ENCODE measurements at regions not wholly inside any gene's neighbourhood (a gene's known extent, or its start where the extent isn't known, plus 50 kb on each side); places are given as distances from the start of the nearest gene placed in this dataset.

DNA sequence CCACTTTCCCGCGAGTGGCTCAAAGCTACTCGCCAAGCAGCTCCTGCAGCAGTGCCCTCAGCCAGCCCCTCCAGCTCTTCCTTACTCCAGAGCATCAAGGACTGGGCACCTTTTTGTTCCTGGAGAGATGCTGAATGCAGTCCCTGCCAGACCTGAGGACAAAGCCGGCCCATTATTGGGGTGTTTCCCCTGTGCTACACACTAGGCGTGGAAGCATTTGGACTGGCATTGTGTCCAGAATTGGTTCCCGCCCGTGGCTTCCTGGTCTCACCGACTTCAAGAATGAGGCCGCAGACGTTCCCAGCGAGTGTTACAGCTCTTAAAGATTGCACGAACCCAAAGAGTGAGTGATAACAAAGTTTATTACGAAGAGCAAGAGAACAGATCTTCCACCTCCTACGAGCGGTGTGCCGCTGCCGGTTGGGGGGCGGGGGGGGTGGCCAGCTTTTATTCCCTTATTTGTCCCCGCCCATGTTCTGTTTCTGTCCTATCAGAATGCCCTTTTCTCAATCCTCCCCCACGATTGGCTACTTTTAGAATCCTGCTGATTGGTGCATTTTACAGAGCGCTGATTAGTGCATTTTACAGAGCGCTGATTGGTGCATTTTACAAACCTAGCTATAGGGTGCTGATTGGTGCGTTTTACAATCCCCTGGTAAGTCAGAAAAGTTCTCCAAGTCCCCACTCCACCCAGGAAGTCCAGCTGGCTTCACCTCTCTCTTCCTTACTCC lies 62.4 kb downstream of the NSMCE3 start:
- H3K4me2 ChIP-seq, result no peak overlapping the region
- H2AFZ ChIP-seq (ENCODE audit: low read depth), result no peak overlapping the region
- no peaks in the 10 kb centered on the region for H3K9me2 ChIP-seq
- H3K36me3 ChIP-seq (replicated peaks in 1 of 2; ENCODE audit: control insufficient read depth in 1 of 2, insufficient read depth in 2 of 2, low read length in 1 of 2), result no peaks in the 10 kb centered on the region
- 65% methylated on average over 22 of the region's 23 CpGs for WGBS (ENCODE audit: low lambda C conversion rate)
- no peaks in the 10 kb centered on the region for H3F3A ChIP-seq (replicated peaks; ENCODE audit: insufficient read depth)
- no peaks in the 10 kb centered on the region for H3K27me3 ChIP-seq (ENCODE audit: insufficient read depth)
- H4K20me1 ChIP-seq (ENCODE audit: insufficient read depth), result no peaks in the 10 kb centered on the region
- H3K4me1 ChIP-seq (ENCODE audit: control insufficient read depth in 1 of 2, insufficient read depth in 2 of 2, low read depth in 1 of 2, low read length in 1 of 2), result no peaks in the 10 kb centered on the region; a peak in 1 of 4 replicates
- H3K27ac ChIP-seq (ENCODE audit: low read depth in 2 of 2, low read length in 1 of 2), result no peak overlapping the region
- POLR2A ChIA-PET, result no interaction called here
- H3K9me3 ChIP-seq, result no peaks in the 10 kb centered on the region
- TF ChIP-seq, protein P1, sequence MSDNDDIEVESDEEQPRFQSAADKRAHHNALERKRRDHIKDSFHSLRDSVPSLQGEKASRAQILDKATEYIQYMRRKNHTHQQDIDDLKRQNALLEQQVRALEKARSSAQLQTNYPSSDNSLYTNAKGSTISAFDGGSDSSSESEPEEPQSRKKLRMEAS (IDR thresholded peaks at IDR 0.05; ENCODE audit: low read depth), result no peak
- TF ChIP-seq TCF12 (IDR thresholded peaks at IDR 0.05), result no peak
- TF ChIP-seq, protein P2, sequence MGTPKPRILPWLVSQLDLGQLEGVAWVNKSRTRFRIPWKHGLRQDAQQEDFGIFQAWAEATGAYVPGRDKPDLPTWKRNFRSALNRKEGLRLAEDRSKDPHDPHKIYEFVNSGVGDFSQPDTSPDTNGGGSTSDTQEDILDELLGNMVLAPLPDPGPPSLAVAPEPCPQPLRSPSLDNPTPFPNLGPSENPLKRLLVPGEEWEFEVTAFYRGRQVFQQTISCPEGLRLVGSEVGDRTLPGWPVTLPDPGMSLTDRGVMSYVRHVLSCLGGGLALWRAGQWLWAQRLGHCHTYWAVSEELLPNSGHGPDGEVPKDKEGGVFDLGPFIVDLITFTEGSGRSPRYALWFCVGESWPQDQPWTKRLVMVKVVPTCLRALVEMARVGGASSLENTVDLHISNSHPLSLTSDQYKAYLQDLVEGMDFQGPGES (IDR thresholded peaks at IDR 0.05; ENCODE audit: low read depth, low read length), result no peak
- no peak for TF ChIP-seq FOXM1 (IDR thresholded peaks at IDR 0.05; ENCODE audit: low read depth)
- TF ChIP-seq, protein P3, sequence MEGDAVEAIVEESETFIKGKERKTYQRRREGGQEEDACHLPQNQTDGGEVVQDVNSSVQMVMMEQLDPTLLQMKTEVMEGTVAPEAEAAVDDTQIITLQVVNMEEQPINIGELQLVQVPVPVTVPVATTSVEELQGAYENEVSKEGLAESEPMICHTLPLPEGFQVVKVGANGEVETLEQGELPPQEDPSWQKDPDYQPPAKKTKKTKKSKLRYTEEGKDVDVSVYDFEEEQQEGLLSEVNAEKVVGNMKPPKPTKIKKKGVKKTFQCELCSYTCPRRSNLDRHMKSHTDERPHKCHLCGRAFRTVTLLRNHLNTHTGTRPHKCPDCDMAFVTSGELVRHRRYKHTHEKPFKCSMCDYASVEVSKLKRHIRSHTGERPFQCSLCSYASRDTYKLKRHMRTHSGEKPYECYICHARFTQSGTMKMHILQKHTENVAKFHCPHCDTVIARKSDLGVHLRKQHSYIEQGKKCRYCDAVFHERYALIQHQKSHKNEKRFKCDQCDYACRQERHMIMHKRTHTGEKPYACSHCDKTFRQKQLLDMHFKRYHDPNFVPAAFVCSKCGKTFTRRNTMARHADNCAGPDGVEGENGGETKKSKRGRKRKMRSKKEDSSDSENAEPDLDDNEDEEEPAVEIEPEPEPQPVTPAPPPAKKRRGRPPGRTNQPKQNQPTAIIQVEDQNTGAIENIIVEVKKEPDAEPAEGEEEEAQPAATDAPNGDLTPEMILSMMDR (IDR thresholded peaks at IDR 0.05), result no peak
- TF ChIP-seq TAF1 (IDR thresholded peaks at IDR 0.05; ENCODE audit: borderline replicate concordance, low read depth, low read length), result no peak
- no peak for TF ChIP-seq ELF1 (IDR thresholded peaks at IDR 0.05)
- TF ChIP-seq FOSL2 (IDR thresholded peaks at IDR 0.05; ENCODE audit: borderline replicate concordance, low read depth), result no peak
- TF ChIP-seq EZH2phosphoT487 (IDR thresholded peaks at IDR 0.05; ENCODE audit: borderline replicate concordance, low read depth), result no peak
- no peak for TF ChIP-seq RAD21 (IDR thresholded peaks at IDR 0.05; ENCODE audit: low read length)
- TF ChIP-seq NRF1 (IDR thresholded peaks at IDR 0.05; ENCODE audit: low read depth, low read length), result no peak
- no peak overlapping the region for H3K4me3 ChIP-seq (ENCODE audit: low read depth in 2 of 2, low read length in 1 of 2)
- no peak for DNase-seq
- no peak overlapping the region for H3K9ac ChIP-seq
- CTCF ChIA-PET, result no interaction called here
- H3K79me2 ChIP-seq (ENCODE audit: insufficient read depth), result no peaks in the 10 kb centered on the region

DNA sequence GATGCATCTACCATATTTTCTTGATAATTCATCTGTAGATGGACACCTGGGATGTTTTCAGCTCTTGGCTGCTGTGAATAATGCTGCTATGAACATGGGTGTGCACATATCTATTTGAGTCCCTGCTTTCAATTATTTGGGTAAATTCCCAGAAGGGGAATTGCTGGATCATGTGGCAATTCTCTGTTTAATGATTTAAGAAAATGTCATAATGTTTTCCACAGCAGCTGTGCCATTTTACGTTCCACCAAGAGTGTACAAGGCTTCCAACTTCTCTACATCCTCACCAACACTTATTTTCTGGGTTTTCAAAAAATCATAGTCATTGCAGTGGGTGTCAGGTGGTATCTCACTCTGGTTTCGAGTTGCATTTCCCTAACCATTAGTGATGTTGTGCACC lies 64.4 kb downstream of the NSMCE3 start:
- Histone ChIP-seq H3K27me3 (ENCODE audit: insufficient read depth) (no peaks in the 10 kb centered on the region), H3F3A (replicated peaks; ENCODE audit: insufficient read depth) (no peaks in the 10 kb centered on the region), H3K79me2 (ENCODE audit: insufficient read depth) (no peaks in the 10 kb centered on the region), H3K9me3 (no peaks in the 10 kb centered on the region), H3K36me3 (replicated peaks in 1 of 2; ENCODE audit: control insufficient read depth in 1 of 2, insufficient read depth in 2 of 2, low read length in 1 of 2) (no peaks in the 10 kb centered on the region), H3K4me2 (no peak overlapping the region), H2AFZ (ENCODE audit: low read depth) (no peak overlapping the region), H3K9me2 (no peaks in the 10 kb centered on the region), H3K9ac (no peak overlapping the region), H3K4me1 (ENCODE audit: control insufficient read depth in 1 of 2, insufficient read depth in 2 of 2, low read depth in 1 of 2, low read length in 1 of 2) (no peaks in the 10 kb centered on the region; a peak in 1 of 4 replicates), H4K20me1 (ENCODE audit: insufficient read depth) (no peaks in the 10 kb centered on the region), H3K27ac (ENCODE audit: low read depth in 2 of 2, low read length in 1 of 2) (no peak overlapping the region), H3K4me3 (ENCODE audit: low read depth in 2 of 2, low read length in 1 of 2) (no peak overlapping the region)
- no peak for DNase-seq
- TF ChIP-seq JUND (IDR thresholded peaks at IDR 0.05) (no peak), TEAD4 (IDR thresholded peaks at IDR 0.05; ENCODE audit: borderline replicate concordance, insufficient read depth) (no peak), SMC3 (IDR thresholded peaks at IDR 0.05; ENCODE audit: low read depth, low read length) (no peak)
- ChIA-PET CTCF (no interaction called here), POLR2A (no interaction called here)
- WGBS (ENCODE audit: low lambda C conversion rate), result 4% methylated on average over 2 of the region's 2 CpGs
